ENCODE measurements at regions not wholly inside any gene's neighbourhood (a gene's known extent, or its start where the extent isn't known, plus 50 kb on each side); places are given as distances from the start of the nearest gene placed in this dataset.

DNA sequence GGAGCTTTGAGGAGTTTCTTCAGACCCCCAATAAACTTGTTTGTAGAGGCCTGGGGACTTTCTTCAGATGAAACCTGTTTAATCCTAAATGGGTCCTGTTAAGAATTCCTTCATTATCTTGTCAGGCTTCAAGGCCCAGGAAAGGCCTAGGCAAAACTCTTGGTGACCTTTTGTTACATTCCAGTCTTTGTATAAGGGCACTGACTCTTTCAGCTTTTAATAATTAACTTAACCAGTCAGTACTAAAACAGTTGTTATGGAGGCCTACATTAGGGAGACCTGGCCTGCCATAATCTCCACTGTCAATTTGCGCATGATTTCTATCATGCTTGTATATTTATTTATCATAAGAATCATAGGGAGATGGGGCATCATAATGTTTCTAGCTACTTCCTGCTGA is 110.2 kb downstream of the FCRL5 start:
- ChIA-PET POLR2A (no interaction called here), CTCF (no interaction called here)
- DNase-seq (no peak), ATAC-seq (ENCODE audit: poor library complexity) (no peak)
- H3K4me3 ChIP-seq (ENCODE audit: low read length), result no peak overlapping the region
- H3K4me1 Mint-ChIP-seq (ENCODE audit: low read depth), result no peaks in the 10 kb centered on the region
- no peaks in the 10 kb centered on the region for H3K9me3 Mint-ChIP-seq
- no peak overlapping the region for H3K27ac Mint-ChIP-seq
- H3K36me3 ChIP-seq (ENCODE audit: insufficient read depth, low read length), result no peaks in the 10 kb centered on the region
- H3K27me3 Mint-ChIP-seq, result no peaks in the 10 kb centered on the region
- no peaks in the 10 kb centered on the region for H3K9me3 ChIP-seq (ENCODE audit: control insufficient read depth in 1 of 2, insufficient read depth in 1 of 2, low read length in 2 of 2)
- H3K4me1 ChIP-seq (ENCODE audit: insufficient read depth, low read length), result no peaks in the 10 kb centered on the region
- no peaks in the 10 kb centered on the region for H3K36me3 Mint-ChIP-seq (ENCODE audit: low read depth)
- TF ChIP-seq CTCF (IDR thresholded peaks at IDR 0.05), result no peak
- no peak overlapping the region for H3K27ac ChIP-seq (ENCODE audit: low read depth in 1 of 2, low read length in 2 of 2)
- H3K27me3 ChIP-seq (ENCODE audit: control insufficient read depth in 1 of 2, insufficient read depth in 2 of 2, low read length in 2 of 2), result no peaks in the 10 kb centered on the region
- intact Hi-C loops (cut with DNase I, micrococcal nuclease), result no loop called here
- no peak overlapping the region for H3K4me3 Mint-ChIP-seq

DNA sequence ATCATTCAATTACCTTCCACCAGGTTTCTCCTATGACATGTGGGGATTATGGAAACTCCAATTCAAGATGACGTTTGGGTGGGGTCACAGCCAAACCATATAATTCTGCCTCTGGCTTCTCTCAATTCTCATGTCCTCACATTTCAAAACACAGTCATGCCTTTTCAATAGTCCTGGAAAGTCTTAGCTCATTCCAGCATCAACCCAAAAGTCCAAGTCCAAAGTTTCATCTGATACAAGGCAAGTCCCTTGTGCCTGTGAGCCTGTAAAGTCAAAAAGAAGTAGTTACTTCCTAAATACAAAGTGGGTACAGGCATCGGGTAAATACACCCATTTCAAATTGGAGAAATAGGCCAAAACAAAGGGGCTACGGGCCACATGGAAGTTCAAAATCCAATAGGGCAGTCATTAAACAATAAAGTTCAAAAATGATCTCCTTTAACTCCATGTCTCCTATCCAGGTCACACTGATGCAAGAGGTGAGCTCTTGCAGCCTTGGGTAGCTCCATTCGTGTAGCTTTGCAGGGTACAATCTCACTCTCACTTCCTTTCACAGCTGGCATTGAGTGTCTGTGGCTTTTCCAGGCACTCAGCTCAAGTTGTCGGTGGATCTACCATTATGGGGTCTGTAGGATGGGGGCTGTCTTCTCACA is 112.9 kb downstream of the FCRL5 start:
- ATAC-seq (ENCODE audit: poor library complexity), result no peak

GRCh38 chr1:157438613-157439012 is 113.7 kb downstream of the FCRL5 start:
- Mint-ChIP-seq H3K27me3 (peaks cover 20% of the 10 kb centered on the region), H3K4me1 (ENCODE audit: low read depth) (no peaks in the 10 kb centered on the region), H3K9me3 (no peaks in the 10 kb centered on the region), H3K36me3 (ENCODE audit: low read depth) (no peaks in the 10 kb centered on the region), H3K27ac (no peak overlapping the region), H3K4me3 (no peak overlapping the region)
- CTCF ChIA-PET, result interaction anchor here (1.1 kb wide), 1 partner anchor 8 kb away, joined by 4 read pairs; no protein-coding TSS in a partner anchor
- DNase-seq (no peak), ATAC-seq (ENCODE audit: poor library complexity) (no peak)
- POLR2A ChIA-PET, result no interaction called here
- intact Hi-C loops (cut with DNase I, micrococcal nuclease), result no loop called here
- TF ChIP-seq CTCF (IDR thresholded peaks at IDR 0.05), result no peak
- Histone ChIP-seq H3K4me1 (ENCODE audit: insufficient read depth, low read length) (no peaks in the 10 kb centered on the region), H3K27ac (ENCODE audit: low read depth in 1 of 2, low read length in 2 of 2) (no peak overlapping the region), H3K36me3 (ENCODE audit: insufficient read depth, low read length) (no peaks in the 10 kb centered on the region), H3K9me3 (ENCODE audit: control insufficient read depth in 1 of 2, insufficient read depth in 1 of 2, low read length in 2 of 2) (no peaks in the 10 kb centered on the region), H3K27me3 (ENCODE audit: control insufficient read depth in 1 of 2, insufficient read depth in 2 of 2, low read length in 2 of 2) (peaks cover 0 to 4% of the 10 kb centered on the region in 2 experiments), H3K4me3 (ENCODE audit: low read length) (no peak overlapping the region)

More for the DNA sequence above, 112.9 kb downstream of the FCRL5 start:
- Histone ChIP-seq H3K9me3 (ENCODE audit: control insufficient read depth in 1 of 2, insufficient read depth in 1 of 2, low read length in 2 of 2) (no peaks in the 10 kb centered on the region), H3K27me3 (ENCODE audit: control insufficient read depth in 1 of 2, insufficient read depth in 2 of 2, low read length in 2 of 2) (peaks cover 0 to 2% of the 10 kb centered on the region in 2 experiments), H3K4me1 (ENCODE audit: insufficient read depth, low read length) (no peaks in the 10 kb centered on the region), H3K4me3 (ENCODE audit: low read length) (no peak overlapping the region), H3K27ac (ENCODE audit: low read depth in 1 of 2, low read length in 2 of 2) (no peak overlapping the region), H3K36me3 (ENCODE audit: insufficient read depth, low read length) (no peaks in the 10 kb centered on the region)
- H3K4me1 Mint-ChIP-seq (ENCODE audit: low read depth), result no peaks in the 10 kb centered on the region
- H3K36me3 Mint-ChIP-seq (ENCODE audit: low read depth), result no peaks in the 10 kb centered on the region
- POLR2A ChIA-PET, result no interaction called here
- CTCF ChIA-PET, result interaction anchor here (1.1 kb wide), 1 partner anchor 9 kb away, joined by 4 read pairs; no protein-coding TSS in a partner anchor
- H3K27me3 Mint-ChIP-seq, result peaks cover 15% of the 10 kb centered on the region
- intact Hi-C loops (cut with DNase I, micrococcal nuclease), result no loop called here
- no peak for TF ChIP-seq CTCF (IDR thresholded peaks at IDR 0.05)
- no peak overlapping the region for H3K4me3 Mint-ChIP-seq
- no peaks in the 10 kb centered on the region for H3K9me3 Mint-ChIP-seq
- DNase-seq, result no peak
- no peak overlapping the region for H3K27ac Mint-ChIP-seq
